CD4-positive, alpha-beta T cell treated with Interleukin-15 for 1 hour (primary cell): ENCODE measurements at regions not wholly inside any gene's neighbourhood (a gene's known extent, or its start where the extent isn't known, plus 50 kb on each side); places are given as distances from the start of the nearest gene placed in this dataset.

ENCODE experiments used
- DNase-seq: peaks from one replicate; pipeline ENCODE4 v3.0.0-alpha.2; 2020

DNA sequence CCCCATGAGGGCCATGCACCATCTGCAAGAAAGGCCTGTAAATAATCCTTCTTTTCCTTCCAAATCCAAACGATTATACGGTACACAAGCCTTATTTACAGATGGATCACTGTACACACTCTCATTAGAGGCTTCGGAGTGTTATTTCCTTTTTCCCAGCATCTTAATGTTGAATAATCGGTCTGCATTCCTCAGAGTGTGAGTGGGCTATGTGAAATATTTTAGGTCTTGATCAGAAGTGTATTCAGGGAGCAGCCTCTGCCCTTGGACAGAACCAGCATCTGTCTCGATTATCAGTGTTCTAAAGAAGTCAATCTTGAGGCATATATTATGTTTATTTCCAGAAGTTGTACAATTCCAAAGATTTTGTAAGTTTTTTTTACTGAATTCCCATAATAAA, 340.6 kb downstream of the SEC23A start:
- DNase-seq = no peak

DNA sequence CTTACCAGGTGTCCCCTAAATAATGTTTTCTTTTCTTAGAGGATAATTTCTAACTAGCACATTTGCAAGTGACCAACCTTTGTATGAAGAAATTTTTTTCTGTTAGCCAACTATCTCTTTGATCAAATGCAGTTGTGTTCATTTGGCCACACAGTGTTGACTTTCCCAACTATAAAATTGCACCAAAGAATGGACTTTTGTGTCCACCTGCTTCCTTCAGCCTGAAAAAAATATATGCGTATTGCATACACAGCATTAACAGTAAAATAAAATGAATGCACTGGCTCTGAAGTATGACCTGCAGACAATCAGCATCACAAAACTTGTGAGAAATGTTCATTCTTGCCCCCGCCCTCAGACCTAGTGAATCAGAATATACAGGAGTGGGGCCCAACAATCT, 342.0 kb downstream of the SEC23A start:
- DNase-seq = no peak

DNA sequence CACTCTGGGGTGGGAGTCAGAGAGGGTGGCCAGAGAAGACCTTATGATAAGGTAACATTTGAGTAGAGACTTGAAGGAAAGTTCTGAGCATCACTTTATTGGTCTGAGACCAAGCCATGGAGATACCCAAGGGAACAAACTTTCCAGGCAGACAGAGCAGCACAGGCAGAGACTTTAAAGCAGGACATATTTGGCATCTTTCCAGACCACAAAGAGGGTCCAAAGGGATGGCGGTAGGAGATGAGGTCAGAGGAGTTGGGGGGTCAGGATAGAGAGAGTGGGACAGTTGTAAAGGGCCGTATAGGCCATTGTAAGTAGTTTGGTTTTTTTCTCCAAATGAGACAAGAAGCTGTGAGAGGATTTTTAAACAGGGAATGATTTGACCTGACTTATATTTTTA, 344.4 kb downstream of the SEC23A start:
- no peak for DNase-seq

DNA sequence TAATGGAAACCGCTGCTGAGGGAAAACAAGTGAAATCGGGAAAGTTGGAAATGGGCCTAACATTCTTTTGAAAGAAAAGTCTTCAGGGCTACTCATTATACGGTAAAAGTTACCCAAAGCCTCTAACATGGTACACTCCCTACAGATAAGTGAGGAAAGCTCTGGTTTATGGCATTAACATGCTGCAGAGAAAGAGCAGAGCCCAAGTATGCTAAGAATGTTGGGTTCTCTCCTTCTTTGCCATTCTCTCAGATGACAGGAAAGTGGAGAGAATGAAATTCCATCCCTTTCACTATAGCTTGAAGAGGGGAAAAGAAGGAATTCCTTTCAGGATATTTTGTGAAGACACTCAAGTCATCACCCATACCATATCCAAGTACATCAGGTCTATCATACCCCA, 348.0 kb downstream of the SEC23A start:
- no peak for DNase-seq

DNA sequence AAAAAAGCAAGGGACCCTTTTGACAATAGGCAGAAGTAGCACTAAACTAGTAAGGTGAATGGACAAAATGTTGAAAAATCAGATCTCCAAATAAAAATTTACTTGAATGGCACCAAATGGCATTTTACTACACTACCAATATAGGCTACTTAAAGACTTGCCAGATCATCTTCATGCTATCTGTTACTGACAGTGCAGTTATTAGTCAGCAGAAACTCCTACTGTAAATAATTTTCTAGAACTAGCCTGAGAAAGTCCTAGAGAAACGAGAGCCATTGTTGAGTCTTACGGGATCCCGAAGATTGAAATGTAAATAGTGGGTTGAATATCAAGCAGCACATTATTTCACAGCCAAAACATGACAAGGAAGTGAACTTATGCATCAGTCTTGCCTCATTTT, 350.3 kb downstream of the SEC23A start:
- DNase-seq = no peak

DNA sequence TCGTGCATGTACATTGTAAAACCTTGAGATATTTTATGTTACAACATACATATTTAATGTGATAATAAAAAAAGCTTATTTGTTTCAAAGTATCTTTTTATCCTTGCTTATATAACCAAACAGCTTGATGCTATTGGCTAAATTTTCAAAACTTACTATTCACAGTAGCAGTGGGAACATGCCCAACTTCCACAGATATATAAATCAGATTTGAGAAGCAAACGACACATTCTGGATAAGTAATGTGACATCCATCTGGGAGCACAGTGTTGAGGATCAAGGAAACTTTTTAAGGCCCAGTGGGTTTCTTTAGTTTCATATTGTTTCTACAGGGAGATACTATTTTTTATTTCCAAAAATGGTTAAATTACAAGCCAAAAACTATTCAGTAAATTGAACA, 350.7 kb downstream of the SEC23A start:
- DNase-seq = no peak

DNA sequence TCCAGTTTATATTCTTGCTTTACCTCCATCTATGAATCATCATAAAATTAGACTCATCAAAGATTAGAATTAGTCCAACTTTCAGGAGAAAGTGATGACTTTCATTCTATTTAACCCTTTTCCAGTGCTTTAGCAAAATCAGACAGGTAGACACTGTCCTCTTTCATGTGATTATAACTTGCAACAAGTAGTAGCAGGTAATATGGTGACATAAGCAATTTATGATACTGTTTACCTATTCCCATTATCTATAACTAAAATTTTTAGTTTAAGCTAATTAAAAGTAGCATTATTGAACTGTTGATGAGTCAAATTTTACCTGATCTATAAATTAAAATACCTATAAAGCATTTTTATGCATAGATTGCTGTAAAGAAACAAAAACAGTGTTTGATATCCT, 351.6 kb downstream of the SEC23A start:
- no peak for DNase-seq

DNA sequence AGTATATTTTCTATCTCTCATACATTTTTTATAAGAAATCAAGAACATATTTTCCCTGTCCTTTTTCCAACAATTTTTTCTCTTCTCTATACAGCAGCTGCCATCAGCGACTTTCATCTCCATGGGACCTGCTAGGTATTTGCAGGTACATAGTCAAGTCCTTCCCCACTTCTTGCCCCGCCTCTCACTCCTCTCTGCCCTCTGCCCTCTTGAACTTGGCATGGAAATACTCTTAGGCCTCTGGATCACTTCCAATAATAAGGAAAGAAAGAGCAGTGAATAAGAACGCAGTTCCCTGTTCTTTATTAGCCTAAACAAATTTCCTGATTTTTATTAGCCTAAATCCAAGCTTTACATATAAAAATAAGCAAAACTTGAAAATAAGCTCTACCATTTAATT, 353.1 kb downstream of the SEC23A start:
- DNase-seq = no peak

DNA sequence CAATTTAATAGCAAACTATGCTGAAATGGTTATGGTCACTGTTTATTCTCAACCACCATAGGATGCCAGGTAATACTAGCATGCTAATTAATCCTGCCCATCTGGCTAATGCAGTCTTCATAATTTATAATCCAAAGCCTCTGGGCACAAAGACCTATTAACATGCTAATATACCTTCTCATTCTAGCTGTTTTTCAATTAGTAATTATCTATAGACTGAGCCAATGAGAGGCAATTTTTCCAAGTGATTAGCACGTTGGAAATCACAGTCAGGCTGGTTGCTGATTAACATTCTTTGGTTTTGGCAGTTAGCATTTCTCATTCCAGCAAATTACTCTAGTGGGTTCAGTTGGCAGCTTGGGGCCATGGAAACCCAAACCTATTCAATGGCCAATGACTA, 357.2 kb downstream of the SEC23A start:
- DNase-seq = no peak

DNA sequence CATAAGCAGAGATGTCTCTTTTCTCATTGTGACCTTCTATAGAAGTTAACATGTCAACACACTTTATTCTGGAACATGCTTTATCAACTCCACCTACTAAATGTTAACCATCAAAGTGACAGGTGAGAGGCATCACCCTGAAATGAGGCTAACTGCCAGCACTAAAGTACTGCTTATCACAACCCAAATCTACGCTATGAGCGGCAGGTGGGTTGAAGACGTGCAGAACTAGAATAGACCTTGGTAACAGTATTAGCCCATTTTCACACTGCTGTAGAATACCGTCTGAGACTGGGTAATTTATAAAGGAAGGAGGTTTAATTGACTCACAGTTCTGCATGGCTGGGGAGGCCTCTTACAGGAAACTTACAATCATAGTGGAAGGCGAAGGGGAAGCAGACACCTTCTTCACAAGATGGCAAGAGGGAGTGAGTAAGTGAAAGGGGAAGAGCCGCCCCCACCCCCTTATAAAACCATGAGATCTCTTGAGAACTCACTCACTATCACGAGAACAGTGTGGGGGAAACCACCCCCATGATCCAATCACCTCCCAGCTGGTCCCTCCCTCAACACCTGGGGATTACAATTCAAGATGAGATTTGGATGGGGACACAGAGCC, 359.0 kb downstream of the SEC23A start:
- DNase-seq = no peak

DNA sequence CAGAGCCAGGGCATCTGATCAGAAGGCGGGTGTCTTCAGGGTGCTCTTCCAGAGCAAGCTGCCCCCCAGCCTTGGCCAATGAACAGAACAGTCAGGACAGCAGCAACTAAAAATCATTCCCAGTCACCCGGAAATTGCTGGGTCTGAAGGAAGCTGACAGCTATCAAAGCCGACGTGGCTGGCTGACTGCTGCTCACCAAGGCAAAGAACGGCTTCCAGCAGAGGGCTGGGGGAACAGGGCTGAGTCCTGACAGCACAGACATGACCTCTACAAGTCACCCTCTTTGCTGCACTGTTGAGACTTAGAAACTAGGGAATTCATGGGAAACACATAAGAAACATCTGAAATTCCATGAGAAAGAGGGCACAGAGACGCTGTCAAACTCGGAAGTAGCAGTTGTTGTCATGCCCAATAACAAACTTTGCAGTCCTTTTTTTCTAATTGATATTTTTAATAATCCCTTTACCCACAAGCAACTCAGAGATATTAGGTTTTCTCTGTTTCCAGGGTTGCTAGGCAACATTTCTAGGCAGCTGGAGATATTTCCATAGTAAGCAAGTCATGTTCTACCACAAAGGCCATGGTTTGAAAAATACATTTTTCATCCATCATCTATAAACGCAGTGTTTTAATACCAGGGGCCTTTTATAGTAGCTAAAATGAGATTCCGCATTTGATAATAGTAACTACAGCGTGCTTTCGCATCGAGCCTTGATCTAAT, 365.2 kb downstream of the SEC23A start:
- no peak for DNase-seq

DNA sequence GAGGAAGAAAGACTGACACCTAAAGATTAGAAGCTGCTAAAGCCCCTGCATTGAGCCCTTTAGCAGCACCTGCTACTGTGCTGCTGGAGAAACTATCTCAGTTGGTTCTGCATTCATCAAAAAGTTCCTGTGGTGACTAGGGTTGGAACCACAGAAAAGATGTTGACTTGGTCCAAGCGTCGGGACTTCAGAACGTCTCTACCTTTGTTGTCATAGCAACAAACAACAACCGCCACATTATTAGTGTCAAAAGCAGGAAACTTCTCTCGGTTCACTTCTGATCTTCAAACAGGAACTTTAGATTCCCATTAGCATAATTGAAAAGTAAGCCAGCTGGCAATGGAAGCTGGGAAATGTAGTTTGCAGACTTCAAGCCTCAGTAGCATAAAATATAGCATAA, 368.0 kb downstream of the SEC23A start:
- no peak for DNase-seq

DNA sequence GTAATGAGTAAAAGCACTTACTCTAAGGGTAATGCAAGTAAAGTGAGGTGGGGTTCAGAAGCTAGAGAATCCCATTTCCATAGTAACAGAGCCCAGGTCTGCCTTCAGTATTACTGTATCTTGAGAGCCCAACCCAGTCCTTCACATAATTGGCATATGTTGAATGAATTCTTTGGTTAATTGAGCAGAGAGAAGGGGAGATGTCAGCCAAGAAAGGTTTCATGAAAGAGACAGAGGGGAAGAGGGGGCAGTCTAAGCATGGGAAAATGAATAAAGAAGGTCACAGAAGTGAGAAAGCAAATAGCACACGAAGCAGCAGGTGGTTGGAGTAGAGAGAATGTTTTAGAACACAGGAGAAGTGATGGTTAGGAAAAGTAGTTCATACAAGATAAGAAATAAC, 371.1 kb downstream of the SEC23A start:
- no peak for DNase-seq

DNA sequence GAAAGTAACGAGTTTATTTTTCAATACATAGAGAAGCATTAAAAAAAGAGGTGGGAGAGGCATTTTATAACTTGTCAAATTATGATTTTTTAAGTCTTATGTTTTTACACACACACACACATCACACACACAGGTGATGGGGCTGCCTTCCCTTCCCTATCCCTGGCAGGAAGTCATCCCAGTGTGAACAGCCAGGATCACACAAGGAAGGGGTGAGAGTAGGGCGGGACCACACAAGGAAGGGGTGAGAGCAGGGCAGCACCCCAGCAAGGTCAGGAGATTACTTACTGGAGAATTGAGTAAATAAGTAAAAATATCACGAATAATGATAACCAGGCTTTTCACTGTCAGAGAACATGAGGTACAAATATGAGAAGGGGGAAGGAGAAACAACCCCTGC, 372.6 kb downstream of the SEC23A start:
- no peak for DNase-seq

DNA sequence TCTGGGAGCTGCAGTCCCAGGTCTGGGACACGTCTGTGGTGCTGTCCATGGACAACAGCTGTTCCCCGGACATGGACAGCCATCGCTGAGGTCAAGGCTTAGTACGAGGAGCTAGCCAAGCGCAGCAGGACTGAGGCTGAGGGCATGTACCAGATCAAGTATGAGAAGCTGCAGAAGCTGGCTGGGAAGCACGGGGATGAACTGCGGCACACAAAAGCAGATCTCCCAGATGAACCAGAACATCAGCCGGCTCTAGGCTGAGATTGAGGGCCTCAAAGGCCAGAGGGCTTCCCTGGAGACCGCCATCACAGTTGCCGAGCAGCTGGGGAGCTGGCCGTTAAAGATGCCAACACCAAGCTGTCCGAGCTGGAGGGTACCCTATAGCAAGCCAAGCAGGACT, 375.3 kb downstream of the SEC23A start:
- DNase-seq = no peak

DNA sequence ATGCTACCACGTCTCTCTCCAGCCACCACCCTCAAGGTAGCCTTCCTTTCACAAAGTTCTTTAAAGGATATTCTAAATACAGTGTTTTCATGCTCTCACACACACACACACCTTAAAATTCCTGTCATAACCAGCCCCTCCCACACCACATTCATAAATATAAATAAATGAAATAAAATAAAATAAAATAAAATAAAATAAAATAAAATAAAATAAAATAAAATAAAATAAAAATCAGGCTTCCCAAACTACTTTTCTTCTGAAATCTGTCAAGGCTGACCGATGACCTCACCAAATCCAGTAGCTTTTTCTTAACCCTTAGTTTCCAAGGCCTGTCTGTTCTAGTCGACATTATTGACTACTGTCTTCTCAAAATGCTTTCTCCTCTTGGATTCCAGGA, 378.4 kb downstream of the SEC23A start:
- no peak for DNase-seq

DNA sequence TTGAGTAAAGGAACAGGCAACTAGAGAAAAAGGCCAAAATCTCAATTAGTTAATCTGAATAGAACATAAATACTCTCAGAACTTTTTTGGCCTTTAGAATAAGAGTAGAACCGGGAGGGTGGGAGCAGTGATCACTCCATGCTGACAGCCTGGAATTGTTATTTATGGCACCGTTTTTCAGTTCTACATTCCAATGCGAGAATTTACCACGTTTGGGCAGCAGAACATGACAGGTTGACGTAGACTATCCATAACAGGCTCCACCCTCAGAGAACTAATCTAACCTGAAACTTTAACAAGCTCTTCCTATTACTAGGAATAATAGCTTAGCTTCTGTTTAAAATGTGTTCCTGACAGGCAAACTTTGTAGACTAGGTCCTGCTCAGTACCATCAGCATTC, 379.1 kb downstream of the SEC23A start:
- DNase-seq = no peak

DNA sequence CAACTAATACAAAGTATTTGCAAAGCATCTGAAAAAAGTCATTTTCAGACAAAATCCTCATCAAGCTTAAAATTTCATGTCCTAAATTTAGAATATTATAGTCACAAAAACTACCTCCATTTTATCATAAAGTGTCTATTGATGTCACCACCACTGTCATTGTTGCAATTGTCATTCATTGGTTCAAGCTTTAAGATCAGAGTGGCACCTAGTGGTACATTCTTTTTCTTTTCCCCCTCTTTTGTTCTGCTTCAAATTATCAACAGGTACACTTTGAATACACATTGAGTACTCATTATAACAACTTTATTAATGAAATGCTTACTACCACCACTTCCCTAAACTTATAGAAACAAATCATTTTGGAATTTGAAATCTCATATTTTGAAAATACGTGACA, 379.8 kb downstream of the SEC23A start:
- DNase-seq = no peak

DNA sequence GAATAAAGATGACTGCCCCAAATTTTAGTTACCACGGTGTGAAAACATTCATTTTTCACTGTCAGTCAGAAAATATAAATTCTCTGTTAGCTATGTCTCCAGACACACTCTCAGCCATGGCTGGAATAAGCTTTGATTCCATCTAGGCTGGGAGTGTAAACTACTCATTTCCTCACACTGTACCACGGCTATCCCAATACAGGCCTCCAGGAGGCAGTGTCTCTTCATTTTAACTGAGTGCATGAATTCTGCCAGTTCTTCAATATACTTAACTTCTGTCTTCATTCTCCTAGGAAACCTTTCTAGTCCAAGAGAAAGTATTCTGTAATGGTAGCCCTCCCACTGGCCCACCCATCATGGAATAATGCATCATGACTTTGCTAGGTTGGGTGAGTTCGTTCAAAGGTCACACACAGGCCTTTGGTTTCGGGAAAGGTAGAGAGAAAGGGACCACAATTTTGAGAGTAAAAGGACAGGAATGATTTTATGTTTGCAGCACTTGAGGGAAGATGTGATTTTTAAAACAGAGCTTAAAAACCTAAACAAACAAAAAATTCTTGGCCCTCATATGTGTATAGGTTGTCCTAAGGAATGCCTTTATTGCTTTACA, 381.1 kb downstream of the SEC23A start:
- DNase-seq = peak; percentile 26

DNA sequence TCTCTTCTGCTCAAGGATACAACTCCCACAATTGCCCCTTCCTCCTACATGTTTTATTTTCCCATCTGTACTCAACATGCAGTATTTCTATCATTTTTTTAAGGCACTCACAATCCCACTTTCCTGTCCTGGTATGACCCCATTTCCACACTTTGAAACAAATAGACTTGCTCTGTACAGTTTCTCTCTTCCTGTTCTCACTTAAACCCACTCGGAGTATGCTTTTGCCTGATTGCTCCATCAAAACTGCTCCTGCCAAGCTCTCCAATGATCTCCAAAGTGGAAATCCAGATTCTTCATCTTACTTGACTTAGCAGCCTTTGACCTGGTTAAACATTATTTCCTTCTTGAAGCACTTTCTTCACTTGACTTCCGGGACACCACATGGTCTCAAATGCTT, 384.5 kb downstream of the SEC23A start:
- no peak for DNase-seq

DNA sequence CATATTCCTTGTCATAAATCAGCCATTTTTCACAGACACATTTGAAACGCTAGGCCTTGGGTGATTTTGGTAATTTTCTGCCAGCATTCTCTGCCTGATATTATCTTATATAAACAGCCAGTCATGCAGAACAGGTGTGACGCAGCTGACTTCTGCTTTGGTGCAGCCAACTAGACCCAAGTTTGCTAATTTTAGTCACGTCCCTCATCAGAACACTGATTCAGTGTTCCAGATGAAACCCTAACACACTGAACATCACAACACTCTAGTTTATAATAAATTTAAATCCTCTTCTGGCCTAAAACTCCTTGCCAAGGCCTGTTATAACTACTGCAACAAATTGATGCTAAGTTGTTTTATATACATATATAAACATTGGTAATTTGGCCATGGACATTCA, 386.1 kb downstream of the SEC23A start:
- DNase-seq = no peak

DNA sequence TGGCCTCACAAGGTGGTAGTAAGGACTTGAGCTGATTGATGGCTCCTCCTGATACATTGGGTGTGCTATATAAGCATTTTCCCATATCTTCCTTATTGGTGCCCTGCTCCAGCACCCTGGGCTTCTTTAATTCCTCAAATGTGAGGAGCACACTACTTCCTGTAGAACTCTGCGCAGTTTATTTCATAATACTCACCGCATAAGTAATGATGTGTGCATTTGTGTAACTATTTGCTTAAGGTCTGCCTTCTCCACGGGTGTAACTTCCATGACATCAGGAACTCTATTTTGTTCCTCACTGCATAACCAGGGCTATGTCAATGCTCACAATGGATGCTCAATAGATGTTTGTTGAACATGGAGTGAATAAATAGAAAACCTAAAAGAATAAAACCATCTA, 392.2 kb downstream of the SEC23A start:
- DNase-seq = no peak

DNA sequence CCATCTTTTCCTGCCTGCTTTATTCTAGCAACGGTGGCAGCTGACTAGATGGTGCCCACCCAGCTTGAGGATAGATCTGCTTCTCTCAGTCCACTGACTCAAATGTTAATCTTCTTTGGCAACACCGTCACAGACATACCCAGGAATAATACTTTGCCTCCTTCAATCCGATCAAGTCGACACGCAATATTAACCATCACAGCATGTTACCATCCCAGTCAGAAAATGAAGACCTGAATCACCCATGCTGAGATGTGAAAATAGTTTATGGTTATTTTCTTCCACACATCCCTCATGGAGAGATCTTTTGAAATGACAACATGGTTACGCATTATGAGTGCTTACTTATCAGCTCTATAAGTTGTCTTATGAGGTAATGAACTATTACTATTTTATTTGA, 392.8 kb downstream of the SEC23A start:
- no peak for DNase-seq

DNA sequence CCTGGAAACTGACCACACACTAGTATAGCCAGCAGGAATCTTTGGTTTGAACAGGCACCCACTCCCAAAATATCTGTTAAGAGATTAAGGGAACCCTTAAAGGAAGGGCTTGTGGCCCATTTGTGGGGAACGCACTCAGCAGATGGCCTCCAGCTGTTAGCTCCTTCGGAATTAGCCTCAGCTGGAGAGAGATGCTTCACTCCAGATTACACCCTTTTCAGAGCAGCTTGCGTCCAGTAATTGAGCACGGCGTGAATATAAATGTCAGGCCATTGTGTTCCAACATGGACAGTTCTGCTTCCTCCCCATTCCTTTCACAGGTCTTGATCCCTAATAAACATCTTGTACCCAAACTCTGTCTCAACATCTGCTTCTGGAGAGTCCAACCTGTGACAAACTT, 397.8 kb downstream of the SEC23A start:
- no peak for DNase-seq

DNA sequence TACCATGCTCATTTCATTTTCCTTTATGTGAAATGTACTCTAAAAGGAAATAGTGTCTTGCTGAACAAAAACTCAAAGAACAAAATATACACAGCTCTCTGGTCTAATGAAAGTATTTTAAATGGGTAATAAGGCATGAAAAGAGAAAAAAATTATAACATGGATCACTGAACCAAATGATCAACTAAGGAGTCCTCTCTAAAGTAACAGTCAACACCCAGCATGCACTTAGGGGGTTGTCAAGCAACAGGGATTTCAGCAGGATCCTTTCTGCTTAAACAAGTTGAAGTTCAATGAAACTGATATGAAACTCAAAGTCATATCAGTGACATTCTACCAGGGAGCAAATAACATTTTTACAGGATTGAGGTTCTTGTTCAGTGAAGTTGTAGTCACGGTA, 398.8 kb downstream of the SEC23A start:
- no peak for DNase-seq
